ENCODE measurements at regions not wholly inside any gene's neighbourhood (a gene's known extent, or its start where the extent isn't known, plus 50 kb on each side); places are given as distances from the start of the nearest gene placed in this dataset.
"Not testable (repeated sequence)": the region's sequence is repeated elsewhere in the genome, so short reads cannot be mapped to it uniquely, and the experiment has no call there.

GRCh38 chr15:81828135-81828534 lies 217.7 kb downstream of the MEX3B start:
- Histone ChIP-seq H4K91ac (ENCODE audit: low read length) (no peak overlapping the region), H4K8ac (ENCODE audit: low read length) (no peak overlapping the region), H3K4me2 (ENCODE audit: low read length, poor library complexity, severe bottlenecking) (no peak overlapping the region), H3K23ac (ENCODE audit: low read length in 2 of 2) (no peak overlapping the region), H3K4me3 (ENCODE audit: insufficient read depth in 1 of 2, low read depth in 1 of 2, low read length in 2 of 2) (no peak overlapping the region), H3K79me1 (replicated peaks; ENCODE audit: low read length, poor library complexity, severe bottlenecking) (no peaks in the 10 kb centered on the region), H3K27me3 (ENCODE audit: control insufficient read depth in 1 of 2, insufficient read depth in 1 of 2, low read length in 2 of 2) (no peaks in the 10 kb centered on the region), H2BK12ac (ENCODE audit: low read length in 2 of 2) (no peak overlapping the region), H3K18ac (ENCODE audit: low read depth in 1 of 2, low read length in 2 of 2) (no peak overlapping the region), H2BK5ac (ENCODE audit: low read depth, low read length, poor library complexity, severe bottlenecking) (no peak overlapping the region), H2BK120ac (ENCODE audit: low read depth, low read length) (no peak overlapping the region), H2AFZ (ENCODE audit: low read depth, low read length) (no peak overlapping the region), H3K14ac (ENCODE audit: low read length in 2 of 2) (no peak overlapping the region), H3K4me1 (ENCODE audit: control insufficient read depth, insufficient read depth, low read depth, low read length) (no peaks in the 10 kb centered on the region), H3K9ac (ENCODE audit: low read length) (no peak overlapping the region), H3K36me3 (ENCODE audit: control insufficient read depth in 1 of 2, insufficient read depth in 2 of 2, low read depth in 1 of 2, low read length in 2 of 2) (no peaks in the 10 kb centered on the region), H3K27ac (ENCODE audit: low read length, poor library complexity, severe bottlenecking) (no peak overlapping the region), H3K4ac (ENCODE audit: low read depth in 1 of 2, low read length in 2 of 2) (no peak overlapping the region), H2BK15ac (ENCODE audit: low read depth, poor library complexity, severe bottlenecking) (no peak overlapping the region), H3K9me3 (ENCODE audit: control insufficient read depth, low read length) (peaks cover 9% of the 10 kb centered on the region), H2AK5ac (ENCODE audit: low read length, severe bottlenecking) (no peak overlapping the region)
- DNase-seq: no peak

- 100% methylated on average over 1 of the region's 2 CpGs for WGBS
- Histone ChIP-seq H2AFZ (ENCODE audit: low read depth, low read length) (no peak overlapping the region), H4K8ac (ENCODE audit: low read length) (no peak overlapping the region), H3K9ac (ENCODE audit: low read length) (no peak overlapping the region), H4K91ac (ENCODE audit: low read length) (no peak overlapping the region), H2BK12ac (ENCODE audit: low read length in 2 of 2) (no peak overlapping the region), H2BK5ac (ENCODE audit: low read depth, low read length, poor library complexity, severe bottlenecking) (no peak overlapping the region), H3K4ac (ENCODE audit: low read depth in 1 of 2, low read length in 2 of 2) (no peak overlapping the region), H3K4me2 (ENCODE audit: low read length, poor library complexity, severe bottlenecking) (no peak overlapping the region), H3K36me3 (ENCODE audit: control insufficient read depth in 1 of 2, insufficient read depth in 2 of 2, low read depth in 1 of 2, low read length in 2 of 2) (no peaks in the 10 kb centered on the region), H3K14ac (ENCODE audit: low read length in 2 of 2) (no peak overlapping the region), H3K9me3 (ENCODE audit: control insufficient read depth, low read length) (no peaks in the 10 kb centered on the region), H3K27ac (ENCODE audit: low read length, poor library complexity, severe bottlenecking) (no peak overlapping the region), H2BK15ac (ENCODE audit: low read depth, poor library complexity, severe bottlenecking) (no peak overlapping the region), H3K27me3 (ENCODE audit: control insufficient read depth in 1 of 2, insufficient read depth in 1 of 2, low read length in 2 of 2) (no peaks in the 10 kb centered on the region), H3K4me1 (ENCODE audit: control insufficient read depth, insufficient read depth, low read depth, low read length) (no peaks in the 10 kb centered on the region), H2AK5ac (ENCODE audit: low read length, severe bottlenecking) (no peak overlapping the region), H3K18ac (ENCODE audit: low read depth in 1 of 2, low read length in 2 of 2) (no peak overlapping the region), H2BK120ac (ENCODE audit: low read depth, low read length) (no peak overlapping the region), H3K4me3 (ENCODE audit: insufficient read depth in 1 of 2, low read depth in 1 of 2, low read length in 2 of 2) (no peak overlapping the region), H3K23ac (ENCODE audit: low read length in 2 of 2) (no peak overlapping the region), H3K79me1 (replicated peaks; ENCODE audit: low read length, poor library complexity, severe bottlenecking) (no peaks in the 10 kb centered on the region)
- no peak for DNase-seq
Measured at GRCh38 chr15:81825136-81825535, 220.7 kb downstream of the MEX3B start.

GRCh38 chr15:81822587-81822986 lies 223.2 kb downstream of the MEX3B start:
- not testable (repeated sequence) for H2AK5ac ChIP-seq (ENCODE audit: low read length, severe bottlenecking); H3K4me3 ChIP-seq (ENCODE audit: insufficient read depth in 1 of 2, low read depth in 1 of 2, low read length in 2 of 2); DNase-seq; H2AFZ ChIP-seq (ENCODE audit: low read depth, low read length); H4K91ac ChIP-seq (ENCODE audit: low read length); H3K27ac ChIP-seq (ENCODE audit: low read length, poor library complexity, severe bottlenecking); H3K4ac ChIP-seq (ENCODE audit: low read depth in 1 of 2, low read length in 2 of 2); H3K14ac ChIP-seq (ENCODE audit: low read length in 2 of 2); H2BK120ac ChIP-seq (ENCODE audit: low read depth, low read length); H3K36me3 ChIP-seq (ENCODE audit: control insufficient read depth in 1 of 2, insufficient read depth in 2 of 2, low read depth in 1 of 2, low read length in 2 of 2); H2BK15ac ChIP-seq (ENCODE audit: low read depth, poor library complexity, severe bottlenecking); H3K4me2 ChIP-seq (ENCODE audit: low read length, poor library complexity, severe bottlenecking); H3K79me1 ChIP-seq (replicated peaks; ENCODE audit: low read length, poor library complexity, severe bottlenecking); H3K27me3 ChIP-seq (ENCODE audit: control insufficient read depth in 1 of 2, insufficient read depth in 1 of 2, low read length in 2 of 2); H3K9me3 ChIP-seq (ENCODE audit: control insufficient read depth, low read length); H2BK12ac ChIP-seq (ENCODE audit: low read length in 2 of 2); H3K23ac ChIP-seq (ENCODE audit: low read length in 2 of 2); H3K9ac ChIP-seq (ENCODE audit: low read length); H3K4me1 ChIP-seq (ENCODE audit: control insufficient read depth, insufficient read depth, low read depth, low read length); H2BK5ac ChIP-seq (ENCODE audit: low read depth, low read length, poor library complexity, severe bottlenecking); H3K18ac ChIP-seq (ENCODE audit: low read depth in 1 of 2, low read length in 2 of 2); H4K8ac ChIP-seq (ENCODE audit: low read length)
- 90% methylated on average over 1 of the region's 1 CpG for WGBS

- no peaks in the 10 kb centered on the region for H3K27me3 ChIP-seq (ENCODE audit: control insufficient read depth in 1 of 2, insufficient read depth in 1 of 2, low read length in 2 of 2)
- H3K23ac ChIP-seq (ENCODE audit: low read length in 2 of 2): no peak overlapping the region
- no peak overlapping the region for H3K4me3 ChIP-seq (ENCODE audit: insufficient read depth in 1 of 2, low read depth in 1 of 2, low read length in 2 of 2)
- H3K18ac ChIP-seq (ENCODE audit: low read depth in 1 of 2, low read length in 2 of 2): no peak overlapping the region
- no peak overlapping the region for H2BK15ac ChIP-seq (ENCODE audit: low read depth, poor library complexity, severe bottlenecking)
- no peaks in the 10 kb centered on the region for H3K4me1 ChIP-seq (ENCODE audit: control insufficient read depth, insufficient read depth, low read depth, low read length)
- H2BK120ac ChIP-seq (ENCODE audit: low read depth, low read length): no peak overlapping the region
- no peak overlapping the region for H2AK5ac ChIP-seq (ENCODE audit: low read length, severe bottlenecking)
- H3K14ac ChIP-seq (ENCODE audit: low read length in 2 of 2): no peak overlapping the region
- no peak overlapping the region for H4K91ac ChIP-seq (ENCODE audit: low read length)
- H2AFZ ChIP-seq (ENCODE audit: low read depth, low read length): no peak overlapping the region
- no peaks in the 10 kb centered on the region for H3K9me3 ChIP-seq (ENCODE audit: control insufficient read depth, low read length)
- H2BK12ac ChIP-seq (ENCODE audit: low read length in 2 of 2): no peak overlapping the region
- H3K4ac ChIP-seq (ENCODE audit: low read depth in 1 of 2, low read length in 2 of 2): no peak overlapping the region
- no peaks in the 10 kb centered on the region for H3K36me3 ChIP-seq (ENCODE audit: control insufficient read depth in 1 of 2, insufficient read depth in 2 of 2, low read depth in 1 of 2, low read length in 2 of 2)
- peak; percentile 12 for DNase-seq
- H3K9ac ChIP-seq (ENCODE audit: low read length): no peak overlapping the region
- no peak overlapping the region for H4K8ac ChIP-seq (ENCODE audit: low read length)
- 78% methylated on average over 3 of the region's 5 CpGs for WGBS
- H3K4me2 ChIP-seq (ENCODE audit: low read length, poor library complexity, severe bottlenecking): no peak overlapping the region
- H3K27ac ChIP-seq (ENCODE audit: low read length, poor library complexity, severe bottlenecking): no peak overlapping the region
- no peaks in the 10 kb centered on the region for H3K79me1 ChIP-seq (replicated peaks; ENCODE audit: low read length, poor library complexity, severe bottlenecking)
- no peak overlapping the region for H2BK5ac ChIP-seq (ENCODE audit: low read depth, low read length, poor library complexity, severe bottlenecking)
Measured at GRCh38 chr15:81819924-81820635, 225.7 kb downstream of the MEX3B start.
